Breast epithelium (tissue), 4 donors: ENCODE measurements at regions not wholly inside any gene's neighbourhood (a gene's known extent, or its start where the extent isn't known, plus 50 kb on each side); places are given as distances from the start of the nearest gene placed in this dataset.

Source experiments
- DNase-seq, 2 donors: peaks; one replicate each; pipeline ENCODE4 v3.0.0-alpha.2; 2019; ENCODE audit warnings: low spot score in 2 of 2
- H3K27ac ChIP-seq, 2 donors: fragments of 200-600 bp; sonication (generic) in 1 of 2; one replicate each; pipeline ENCODE4 v1.5.1; 2016 to 2019; ENCODE audit warnings: mild to moderate bottlenecking in 1 of 2
- H3K27me3 ChIP-seq, 2 donors: fragments of 200-600 bp; sonication (generic) in 1 of 2; one replicate each; pipeline versions ENCODE4 v1.5.1 to v1.6.0; 2017 to 2019; ENCODE audit warnings: control low read depth in 1 of 2, mild to moderate bottlenecking in 1 of 2
- H3K36me3 ChIP-seq: fragments of 200-600 bp; one replicate; pipeline ENCODE4 v1.5.1; 2019
- H3K4me1 ChIP-seq, 2 donors: fragments of 200-600 bp; sonication (generic); one replicate each; pipeline ENCODE4 v1.5.1; 2016 to 2019; ENCODE audit warnings: control low read depth in 1 of 2
- H3K4me3 ChIP-seq, 3 donors: fragments of 200-600 bp; sonication (generic); 1 replicate in 2 of 3; 2 replicates in 1 of 3; pipeline ENCODE4 v1.5.1; 2016 to 2019; ENCODE audit warnings: mild to moderate bottlenecking in 3 of 3, moderate library complexity in 2 of 3
- H3K9me3 ChIP-seq, 2 donors: fragments of 200-600 bp; sonication (generic) in 1 of 2; one replicate each; pipeline ENCODE4 v1.5.1; 2016 to 2019; ENCODE audit warnings: control low read depth in 1 of 2
- CTCF ChIP-seq, 3 donors: fragments of 450-650 bp; IDR thresholded peaks; one replicate each; pipeline ENCODE4 v1.5.1; 2016 to 2017; ENCODE audit warnings: antibody characterized with exemption in 3 of 3, mild to moderate bottlenecking in 3 of 3, moderate library complexity in 3 of 3
- POLR2A ChIP-seq: fragments of 450-650 bp; IDR thresholded peaks from one replicate; pipeline ENCODE4 v1.6.1; 2016; ENCODE audit warnings: antibody characterized with exemption, mild to moderate bottlenecking, moderate library complexity
- POLR2AphosphoS5 ChIP-seq, 3 donors: sonication (generic); formaldehyde crosslinking; IDR thresholded peaks; one replicate each; pipeline ENCODE4 v1.6.1; 2017; ENCODE audit warnings: antibody characterized with exemption in 3 of 3
- intact Hi-C: fragments of 100-400 bp; cut with DNase I; formaldehyde crosslinking; loops from one replicate; pipeline ENCODE4 v1.15.1; 2023; ENCODE audit warnings: low total_unique reads

- no peak for TF ChIP-seq POLR2A
- TF ChIP-seq CTCF (IDR thresholded peaks at IDR 0.05) = no peak
- no peak for TF ChIP-seq POLR2AphosphoS5 (IDR thresholded peaks at IDR 0.05)
- Histone ChIP-seq H3K36me3 (no peaks in the 10 kb centered on the region), H3K27me3 (no peaks in the 10 kb centered on the region), H3K4me3 (no peak overlapping the region), H3K27ac (no peak overlapping the region), H3K4me1 (no peaks in the 10 kb centered on the region), H3K9me3 (peaks cover 0 to 14% of the 10 kb centered on the region in 2 donors)
- DNase-seq = no peak
- intact Hi-C loops = no loop called here
Observed at GRCh38 chr3:164890061-164890460, 188.2 kb downstream of the SI start.

GRCh38 chr3:164883171-164883570 is 195.1 kb downstream of the SI start:
- H3K4me1 ChIP-seq = no peaks in the 10 kb centered on the region
- H3K27me3 ChIP-seq = no peaks in the 10 kb centered on the region
- TF ChIP-seq POLR2A = no peak
- no peak for TF ChIP-seq POLR2AphosphoS5 (IDR thresholded peaks at IDR 0.05)
- TF ChIP-seq CTCF (IDR thresholded peaks at IDR 0.05) = no peak
- DNase-seq = no peak
- intact Hi-C loops = no loop called here
- no peak overlapping the region for H3K4me3 ChIP-seq
- H3K27ac ChIP-seq = no peak overlapping the region
- no peaks in the 10 kb centered on the region for H3K9me3 ChIP-seq
- H3K36me3 ChIP-seq = no peaks in the 10 kb centered on the region

- no peaks in the 10 kb centered on the region for H3K4me1 ChIP-seq
- TF ChIP-seq POLR2AphosphoS5 (IDR thresholded peaks at IDR 0.05) (no peak), CTCF (IDR thresholded peaks at IDR 0.05) (no peak), POLR2A (no peak)
- H3K9me3 ChIP-seq = no peaks in the 10 kb centered on the region
- no peak for DNase-seq
- H3K36me3 ChIP-seq = no peaks in the 10 kb centered on the region
- intact Hi-C loops = no loop called here
- no peak overlapping the region for H3K27ac ChIP-seq
- no peaks in the 10 kb centered on the region for H3K27me3 ChIP-seq
- H3K4me3 ChIP-seq = no peak overlapping the region
Observed at GRCh38 chr3:164879201-164879600, 199.1 kb downstream of the SI start.

GRCh38 chr3:164864454-164864853 is 213.8 kb downstream of the SI start:
- no peak overlapping the region for H3K4me3 ChIP-seq
- no peaks in the 10 kb centered on the region for H3K27me3 ChIP-seq
- no peaks in the 10 kb centered on the region for H3K9me3 ChIP-seq
- no peaks in the 10 kb centered on the region for H3K36me3 ChIP-seq
- no peak for DNase-seq
- H3K4me1 ChIP-seq = no peaks in the 10 kb centered on the region
- TF ChIP-seq CTCF (IDR thresholded peaks at IDR 0.05) = no peak
- no peak for TF ChIP-seq POLR2AphosphoS5 (IDR thresholded peaks at IDR 0.05)
- no peak for TF ChIP-seq POLR2A
- H3K27ac ChIP-seq = no peak overlapping the region
- intact Hi-C loops = no loop called here

- Histone ChIP-seq H3K27ac (no peak overlapping the region), H3K4me1 (no peaks in the 10 kb centered on the region), H3K4me3 (no peak overlapping the region), H3K9me3 (no peaks in the 10 kb centered on the region), H3K27me3 (no peaks in the 10 kb centered on the region), H3K36me3 (no peaks in the 10 kb centered on the region)
- no peak for TF ChIP-seq POLR2A
- no peak for TF ChIP-seq POLR2AphosphoS5 (IDR thresholded peaks at IDR 0.05)
- TF ChIP-seq CTCF (IDR thresholded peaks at IDR 0.05) = no peak
- intact Hi-C loops = no loop called here
- DNase-seq = no peak
Observed at GRCh38 chr3:164852866-164853265, 225.4 kb downstream of the SI start.
